ENCODE measurements at regions not wholly inside any gene's neighbourhood (a gene's known extent, or its start where the extent isn't known, plus 50 kb on each side); places are given as distances from the start of the nearest gene placed in this dataset.
"Not testable (repeated sequence)": the region's sequence is repeated elsewhere in the genome, so short reads cannot be mapped to it uniquely, and the experiment has no call there.

DNA sequence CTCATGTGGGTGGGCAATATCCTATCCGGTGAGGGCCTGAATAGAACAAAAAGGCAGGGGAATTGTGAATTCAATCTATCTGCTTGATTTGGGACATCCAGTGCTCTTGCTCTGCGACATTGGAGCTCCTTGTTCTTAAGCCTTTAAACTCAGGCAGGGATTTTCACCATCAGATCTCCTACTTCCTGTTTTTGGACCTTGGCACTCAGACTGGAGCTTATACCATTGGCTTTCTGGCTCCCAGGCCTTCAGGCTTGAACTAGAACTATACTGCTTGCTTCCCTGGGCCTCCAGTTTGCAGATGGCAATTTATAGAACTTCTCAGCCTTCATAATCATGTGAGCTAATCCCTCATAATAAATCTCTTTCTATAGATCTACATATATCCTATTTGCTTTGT is 134.3 kb upstream of the CLINT1 start:
- no peak for DNase-seq (ENCODE audit: low spot score)

DNA sequence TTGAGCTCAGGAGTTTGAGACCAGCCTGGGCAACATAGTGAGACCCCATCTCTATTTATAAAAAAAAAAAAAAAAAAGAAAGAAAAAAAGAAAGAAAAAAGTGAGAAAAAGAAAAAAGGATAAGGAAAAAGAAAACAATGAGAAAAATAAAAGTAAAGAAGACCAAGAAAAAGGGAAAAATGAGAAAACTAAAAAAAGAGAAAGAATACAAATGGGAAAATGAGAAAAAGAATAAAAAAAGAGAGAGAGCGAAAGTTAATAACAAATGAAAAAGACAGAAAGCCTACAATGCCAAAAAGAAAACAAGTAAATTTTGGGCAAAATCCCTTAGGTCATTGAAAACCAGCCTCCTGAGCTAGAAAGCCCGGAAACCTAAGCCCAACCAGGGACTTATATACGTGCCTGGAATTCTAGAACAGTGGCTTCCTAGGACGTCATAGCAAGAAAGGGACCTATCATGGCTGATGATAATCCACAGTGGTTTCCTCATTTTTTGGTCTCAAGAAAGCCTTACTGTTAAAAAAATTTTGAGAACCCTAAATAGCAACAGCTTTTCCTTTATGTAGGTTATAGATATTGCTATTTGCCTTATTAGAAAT is 131.7 kb upstream of the CLINT1 start:
- no peak for DNase-seq (ENCODE audit: low spot score)

DNA sequence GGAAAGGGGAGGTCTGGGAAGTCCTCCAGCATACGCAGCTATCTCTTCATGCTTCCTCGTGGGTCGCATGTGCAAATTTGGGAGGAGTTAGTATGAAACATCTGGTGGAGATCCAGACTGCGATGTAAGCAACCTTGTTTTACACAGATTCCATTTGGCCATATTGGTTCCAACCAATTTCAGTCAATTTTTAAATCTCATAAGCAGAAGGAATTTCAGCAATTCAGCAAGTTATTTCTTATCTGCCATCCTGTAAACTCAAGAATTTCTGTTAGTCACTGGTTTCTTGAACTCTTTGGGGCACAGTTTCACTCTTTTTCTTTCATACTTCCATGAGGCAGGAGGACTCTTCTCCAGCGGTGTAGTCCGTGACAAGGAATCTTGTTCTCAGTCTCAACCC is 130.4 kb upstream of the CLINT1 start:
- no peak for DNase-seq (ENCODE audit: low spot score)

DNA sequence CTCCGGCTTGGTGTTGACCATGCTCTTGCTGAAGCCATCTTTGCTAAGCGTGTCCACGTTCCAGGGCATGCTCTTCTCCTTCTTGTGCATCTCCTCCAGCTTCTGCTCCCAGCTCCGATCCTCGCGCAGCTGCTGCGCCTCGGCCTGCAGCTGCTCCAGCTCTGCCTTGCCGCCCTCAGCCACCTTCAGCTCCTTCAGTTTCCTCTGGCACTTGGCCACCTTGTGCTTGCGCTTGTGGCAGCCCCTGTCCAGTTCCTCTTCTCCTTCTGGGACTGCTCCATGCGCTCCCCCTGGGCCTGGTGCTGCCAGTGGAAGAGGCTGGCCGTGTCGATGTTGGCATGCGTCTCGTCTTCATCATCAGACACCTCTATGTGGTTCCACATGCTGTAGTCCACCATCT is 128.3 kb upstream of the CLINT1 start:
- DNase-seq (ENCODE audit: low spot score), result no peak

DNA sequence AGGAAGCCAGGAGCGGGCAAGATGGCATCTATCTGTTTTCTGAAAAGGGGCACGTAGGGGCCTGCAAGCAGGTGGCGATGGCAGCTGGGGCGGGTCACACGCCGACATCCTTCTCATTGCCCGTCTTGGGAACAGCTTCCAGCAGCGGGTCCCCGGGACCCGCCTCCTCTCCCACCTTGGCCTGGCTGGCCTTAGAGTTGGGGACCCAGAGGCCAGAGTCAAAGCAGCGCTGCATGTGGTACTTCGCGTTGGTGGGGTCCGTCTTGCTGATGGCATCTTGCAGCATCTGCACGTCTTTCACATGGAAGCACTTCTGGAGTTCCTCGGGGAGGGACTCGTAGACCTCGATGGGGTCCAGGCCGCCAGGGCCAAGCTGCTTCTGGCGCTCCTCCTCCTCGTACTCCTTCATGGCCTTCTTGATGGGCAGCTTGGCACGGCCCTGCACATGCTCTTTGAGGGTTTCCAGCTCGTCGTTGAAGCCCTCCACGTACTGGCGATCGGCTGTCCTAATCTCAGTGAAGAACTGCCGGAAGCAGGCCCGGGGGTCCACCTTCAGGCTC is 127.6 kb upstream of the CLINT1 start:
- DNase-seq (ENCODE audit: low spot score), result no peak

DNA sequence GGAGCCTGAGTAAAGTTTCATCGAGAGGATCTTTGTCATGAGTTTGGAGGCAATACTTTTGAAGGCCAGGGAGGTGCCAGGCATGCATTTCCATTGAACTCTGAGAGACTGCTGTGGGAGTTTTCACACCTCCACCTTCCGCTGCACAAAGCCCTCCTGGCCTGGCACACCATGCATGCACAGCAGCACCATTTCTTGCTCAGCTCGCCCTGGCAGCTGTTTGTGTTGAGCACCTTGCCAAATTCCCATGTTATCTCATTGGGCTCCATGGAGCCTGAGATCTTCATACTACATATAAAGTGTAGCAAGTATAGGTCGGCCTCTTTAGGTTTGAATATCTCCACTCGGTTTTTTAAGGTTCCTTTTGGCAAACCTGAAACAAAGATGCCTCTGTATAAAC is 125.7 kb upstream of the CLINT1 start:
- no peak for DNase-seq (ENCODE audit: low spot score)

DNA sequence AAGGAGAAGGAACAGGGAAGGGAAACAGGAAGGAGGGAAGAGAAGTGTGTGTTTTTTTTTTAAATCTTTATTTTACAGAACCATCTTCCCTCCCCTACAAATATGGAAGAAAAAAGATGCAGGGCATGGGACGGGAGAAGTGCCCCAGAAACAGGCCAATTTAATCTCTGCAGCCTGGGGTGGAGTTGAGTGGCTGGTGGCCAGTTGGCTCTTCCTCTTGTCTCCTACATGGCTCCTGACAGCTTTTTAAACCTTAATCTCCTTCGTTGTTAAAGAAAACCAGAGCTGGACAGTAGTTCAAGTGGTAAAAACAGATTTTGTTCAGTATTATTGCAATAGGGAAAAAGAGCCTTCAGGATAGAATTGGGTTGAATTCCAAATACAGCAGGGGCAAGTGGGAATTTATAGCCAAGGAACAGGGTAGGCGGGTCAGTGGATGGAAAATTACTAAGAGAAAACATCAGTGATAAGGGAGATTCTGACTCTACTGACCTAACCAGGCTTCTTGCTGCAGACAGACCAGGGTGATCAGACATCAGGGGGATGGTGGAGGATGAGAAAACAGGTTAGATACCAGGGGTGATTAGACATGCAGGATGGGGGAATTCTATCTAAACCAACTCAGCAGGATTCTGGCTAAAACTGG is 125.1 kb upstream of the CLINT1 start:
- no peak for DNase-seq (ENCODE audit: low spot score)

DNA sequence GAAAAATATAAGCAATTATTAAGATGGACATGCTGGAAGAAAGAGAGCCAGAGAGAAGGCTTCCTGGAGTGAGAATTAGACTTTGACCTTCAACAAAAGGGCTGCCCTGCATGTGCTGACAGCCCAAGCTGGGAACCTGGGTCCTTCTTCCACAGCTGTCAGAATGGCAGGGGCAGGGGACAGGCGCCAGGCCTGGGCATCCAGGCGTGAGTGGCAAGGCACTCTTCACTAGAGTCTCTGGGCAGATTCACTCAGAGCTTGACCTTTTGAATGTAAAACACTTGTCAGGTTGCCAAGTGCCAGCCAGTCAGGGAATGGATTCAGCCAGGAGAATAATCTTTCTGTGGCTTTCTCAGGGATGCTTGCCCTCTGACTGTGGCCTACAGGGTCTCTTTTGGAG is 119.1 kb upstream of the CLINT1 start:
- no peak for DNase-seq (ENCODE audit: low spot score)

DNA sequence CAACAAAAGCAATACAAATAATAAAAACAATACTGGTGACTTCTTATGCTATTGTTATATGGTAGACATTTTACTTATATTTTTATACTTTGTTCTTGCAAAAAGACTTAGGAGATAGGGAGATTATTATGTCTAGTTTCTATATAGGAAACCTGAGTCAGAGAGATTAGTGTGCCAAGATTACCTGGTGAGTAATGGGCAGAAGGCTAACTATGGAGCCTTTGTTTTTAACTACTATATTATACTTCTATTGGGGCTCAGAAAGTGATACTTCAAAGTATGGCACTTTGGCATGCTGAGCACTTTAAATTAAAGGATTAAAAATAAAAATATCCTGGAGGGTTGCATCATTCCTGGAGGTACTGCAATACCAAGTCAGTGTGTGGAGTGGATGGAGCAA is 117.5 kb upstream of the CLINT1 start:
- no peak for DNase-seq (ENCODE audit: low spot score)

DNA sequence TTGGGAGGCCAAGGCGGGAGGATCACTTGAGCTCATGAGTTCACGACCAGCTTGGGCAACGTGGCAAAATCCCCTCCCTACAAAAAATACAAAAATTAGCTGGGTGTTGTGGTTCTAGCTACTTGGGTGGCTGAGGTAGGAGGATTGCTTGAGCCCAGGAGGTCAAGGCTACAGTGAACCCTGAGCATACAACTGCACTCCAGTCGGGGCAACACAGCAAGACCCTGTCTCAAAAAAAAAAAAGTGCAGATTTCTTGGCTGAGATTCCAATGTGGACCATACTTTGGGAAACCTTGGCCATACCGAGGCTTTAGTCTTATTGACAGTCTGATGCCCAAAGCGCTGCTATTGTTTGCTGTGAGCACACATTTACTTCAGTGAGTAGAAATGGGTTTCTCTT is 113.6 kb upstream of the CLINT1 start:
- no peak for DNase-seq (ENCODE audit: low spot score)

DNA sequence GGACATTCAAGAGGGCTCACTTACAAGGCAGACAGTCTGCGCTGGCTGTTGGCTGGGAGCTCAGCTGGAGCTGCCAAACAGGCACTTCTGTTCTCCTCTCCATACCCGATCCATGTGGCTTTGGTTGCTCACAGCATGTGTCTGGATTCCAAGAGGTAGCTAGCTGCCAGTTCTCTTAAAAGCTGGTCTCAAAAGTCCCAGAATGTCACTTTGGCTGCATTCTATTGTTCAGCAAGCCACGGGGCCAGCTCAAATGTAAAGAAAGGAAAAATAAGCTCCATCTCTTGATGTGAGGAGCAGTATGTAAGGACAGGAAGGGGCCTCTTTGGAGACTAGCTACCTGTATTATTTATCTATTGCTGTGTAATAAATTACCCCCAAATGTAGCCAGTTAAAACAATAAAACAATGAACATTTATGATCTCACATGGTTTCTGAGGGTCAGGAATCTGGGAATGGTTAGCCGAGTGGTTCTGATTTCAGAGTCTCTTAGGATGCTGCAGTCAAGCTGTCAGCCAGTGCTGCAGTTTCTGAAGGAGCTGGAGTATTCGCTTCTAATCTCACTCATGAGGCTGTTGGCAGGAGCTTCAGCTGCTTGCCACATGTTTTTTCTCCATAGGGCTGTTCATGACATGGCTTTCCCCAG is 112.7 kb upstream of the CLINT1 start:
- DNase-seq (ENCODE audit: low spot score), result no peak

DNA sequence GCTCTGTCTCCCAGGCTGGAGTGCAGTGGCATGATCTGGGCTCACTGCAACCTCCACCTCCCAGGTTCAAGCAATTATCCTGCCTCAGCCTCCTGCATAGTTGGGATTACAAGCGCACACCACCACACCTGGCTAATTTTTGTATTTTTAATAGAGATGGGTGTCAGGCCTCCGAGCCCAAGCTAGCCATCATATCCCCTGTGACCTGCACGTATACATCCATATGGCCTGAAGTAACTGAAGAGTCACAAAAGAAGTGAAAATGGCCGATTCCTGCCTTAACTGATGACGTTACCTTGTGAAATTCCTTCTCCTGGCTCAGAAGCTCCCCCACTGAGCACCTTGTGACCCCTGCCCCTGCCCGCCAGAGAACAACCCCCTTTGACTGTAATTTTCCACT is 109.6 kb upstream of the CLINT1 start:
- not testable (repeated sequence) for DNase-seq (ENCODE audit: low spot score)

DNA sequence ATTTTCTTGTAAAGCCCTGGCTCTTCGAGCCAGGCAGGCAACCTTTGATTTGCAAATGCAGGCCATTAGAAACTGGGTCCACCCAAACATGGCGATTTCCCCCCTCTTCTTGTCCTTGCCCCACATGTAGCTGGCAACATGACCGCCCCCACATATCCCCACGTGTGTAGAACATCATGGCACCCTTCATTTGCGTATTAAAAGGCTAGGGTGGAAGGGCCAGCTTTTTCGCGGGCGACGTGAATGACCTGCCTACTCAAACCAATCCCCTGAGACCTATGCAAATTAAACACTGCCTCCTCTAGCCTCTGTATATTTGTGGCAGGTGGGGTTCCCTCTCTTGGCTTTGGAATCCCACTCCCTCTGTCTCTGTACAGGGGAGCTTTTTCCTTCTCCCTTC is 107.0 kb upstream of the CLINT1 start:
- DNase-seq (ENCODE audit: low spot score), result no peak

DNA sequence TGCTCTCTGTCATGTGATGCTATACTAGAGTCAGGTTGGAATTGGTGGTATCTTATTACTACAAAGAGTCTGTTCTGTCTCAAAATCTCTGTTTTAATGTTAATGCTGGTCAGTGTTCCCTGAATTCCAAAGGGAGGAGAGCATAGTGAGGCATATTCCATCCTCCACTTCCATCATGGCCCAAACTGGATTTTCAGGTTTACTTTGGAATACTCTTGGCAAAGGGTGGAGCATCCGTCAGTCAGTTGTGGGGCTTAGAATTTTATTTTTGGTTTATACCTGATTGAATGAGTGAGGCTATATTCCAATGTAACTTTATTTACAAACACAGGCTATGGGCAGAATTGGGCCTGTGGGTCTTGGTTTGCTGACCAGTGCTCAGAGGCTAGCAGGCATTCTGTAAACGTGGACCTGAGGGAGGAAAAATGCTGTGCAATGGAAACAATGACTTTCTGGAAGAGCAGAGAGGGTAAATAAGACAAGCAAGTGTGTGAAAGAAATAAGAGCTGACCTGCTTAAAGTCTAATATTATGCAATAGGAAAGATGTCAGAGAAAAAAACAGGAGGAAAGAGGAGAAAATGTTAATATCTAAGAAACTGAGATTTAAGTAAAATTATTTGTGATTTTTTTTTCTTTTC is 106.2 kb upstream of the CLINT1 start:
- no peak for DNase-seq (ENCODE audit: low spot score)

DNA sequence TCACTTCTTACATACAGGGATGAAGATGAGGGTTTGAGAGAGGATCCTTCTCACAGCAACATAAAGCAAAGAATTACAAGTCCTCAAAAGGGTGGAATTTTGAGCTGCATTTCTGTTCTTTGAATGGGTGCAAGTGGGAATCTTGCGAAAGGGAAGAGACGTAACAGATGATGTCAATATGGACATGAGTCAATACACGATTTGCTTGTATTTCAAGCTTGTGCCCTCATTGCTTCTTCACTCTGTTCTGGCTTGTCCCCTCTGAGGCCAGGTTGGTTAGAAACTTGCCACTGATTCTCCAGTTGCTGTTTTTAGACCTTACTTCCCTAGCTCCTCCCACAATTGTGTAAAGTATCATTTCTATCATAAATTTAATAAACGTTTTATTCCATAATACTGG is 104.8 kb upstream of the CLINT1 start:
- no peak for DNase-seq (ENCODE audit: low spot score)

DNA sequence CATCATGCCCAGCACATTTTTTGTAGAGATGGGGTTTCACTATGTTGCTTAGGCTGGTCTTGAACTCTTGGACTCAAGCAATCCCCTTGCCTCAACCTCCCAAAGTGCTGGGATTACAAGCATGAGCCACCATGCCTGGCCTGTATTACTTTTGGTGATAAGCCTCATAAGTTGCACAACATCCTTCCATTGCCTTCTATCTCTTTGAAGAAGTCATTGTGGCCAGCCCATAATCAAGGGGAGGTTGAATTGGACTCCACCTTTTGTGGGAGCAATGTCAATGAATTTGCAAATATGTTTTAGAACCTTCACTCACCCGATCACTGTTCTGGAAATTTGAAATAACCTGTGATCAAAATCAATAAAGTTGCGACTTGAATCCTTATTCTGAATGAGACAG is 104.3 kb upstream of the CLINT1 start:
- no peak for DNase-seq (ENCODE audit: low spot score)

DNA sequence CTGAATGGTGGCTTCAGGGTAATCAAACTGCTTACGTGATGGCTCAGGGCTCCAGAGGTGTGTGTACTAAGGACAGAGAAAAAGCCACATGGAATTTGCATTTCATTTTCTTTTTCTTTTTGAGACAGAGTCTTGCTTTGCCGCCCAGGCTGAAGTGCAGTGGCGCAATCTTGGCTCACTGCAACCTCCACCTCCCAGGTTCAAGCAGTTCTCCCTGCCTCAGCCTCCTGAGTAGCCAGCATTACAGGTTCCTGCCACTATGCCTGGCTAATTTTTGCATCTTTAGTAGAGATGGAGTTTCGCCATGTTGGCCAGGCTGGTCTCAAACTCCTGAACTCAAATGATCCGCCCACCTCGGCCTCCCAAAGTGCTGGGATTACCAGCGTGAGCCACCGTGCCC is 103.7 kb upstream of the CLINT1 start:
- not testable (repeated sequence) for DNase-seq (ENCODE audit: low spot score)

DNA sequence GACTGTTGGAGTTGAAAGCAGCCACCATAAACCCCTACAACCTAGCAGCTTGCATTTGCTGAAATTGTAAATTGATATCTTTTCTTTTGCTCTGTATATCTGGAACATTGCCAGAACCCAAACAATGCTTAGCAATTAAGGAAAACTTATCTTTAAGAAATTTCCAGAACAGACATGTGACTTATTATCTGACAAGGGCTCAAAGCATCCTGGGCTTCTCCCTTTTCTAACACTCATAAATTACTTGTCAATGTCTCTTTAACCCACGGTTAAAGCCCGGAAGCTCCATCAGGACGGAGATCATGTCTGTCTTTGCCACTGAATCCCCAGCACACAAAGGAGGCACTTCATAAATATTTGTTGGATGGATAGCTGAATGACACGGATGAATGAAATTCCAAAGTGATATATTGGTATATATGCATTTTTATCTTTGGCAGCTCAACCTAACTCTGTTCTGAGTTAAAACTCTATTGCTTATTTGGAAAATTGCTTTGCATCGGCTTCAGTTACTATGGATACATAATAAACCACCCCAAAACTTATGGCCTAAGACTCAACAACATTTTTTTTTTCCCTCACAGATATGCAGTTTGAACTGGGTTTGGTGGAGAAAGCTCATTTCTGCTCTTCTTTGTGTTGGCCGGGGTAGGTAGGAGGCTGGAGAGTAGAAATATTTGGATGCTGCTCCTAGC is 103.1 kb upstream of the CLINT1 start:
- no peak for DNase-seq (ENCODE audit: low spot score)

DNA sequence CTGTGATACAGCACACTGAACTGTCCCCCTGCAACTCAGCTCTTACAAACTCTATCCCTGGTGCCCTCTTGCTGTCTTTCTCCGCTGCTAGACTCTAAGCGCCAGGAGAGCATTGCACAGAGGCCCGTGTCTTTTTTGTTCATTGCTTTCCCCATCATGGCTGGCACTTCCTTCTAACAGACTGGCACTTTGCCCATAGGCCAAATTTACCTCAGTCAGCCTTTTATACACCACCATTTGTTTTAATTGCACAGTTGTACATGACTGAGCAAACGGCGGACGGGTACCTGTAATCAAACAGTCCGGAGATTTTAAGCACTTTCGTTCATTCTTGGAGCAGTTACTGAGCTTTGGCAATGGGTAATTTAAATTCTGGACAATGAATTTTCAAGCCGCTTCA is 102.2 kb upstream of the CLINT1 start:
- DNase-seq (ENCODE audit: low spot score), result no peak

DNA sequence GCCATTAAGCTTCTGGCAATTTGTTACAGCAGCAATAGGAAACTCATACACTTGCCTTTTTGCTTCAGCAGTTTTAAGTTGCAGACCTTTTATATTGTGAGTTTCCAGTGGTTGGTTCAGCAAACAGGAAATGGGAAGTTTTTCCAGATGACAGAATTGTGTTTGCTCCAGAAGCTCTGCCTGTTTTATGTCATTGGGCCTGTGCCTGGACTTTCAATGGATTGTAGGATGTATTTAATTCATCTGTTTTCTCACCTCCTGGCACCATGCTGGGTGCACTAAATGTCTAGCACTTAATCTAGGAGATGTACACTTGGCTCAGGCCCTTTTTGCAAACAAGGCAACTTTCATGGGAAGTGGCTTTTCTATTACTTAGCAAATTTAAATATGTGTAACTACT is 100.4 kb upstream of the CLINT1 start:
- DNase-seq (ENCODE audit: low spot score), result no peak

DNA sequence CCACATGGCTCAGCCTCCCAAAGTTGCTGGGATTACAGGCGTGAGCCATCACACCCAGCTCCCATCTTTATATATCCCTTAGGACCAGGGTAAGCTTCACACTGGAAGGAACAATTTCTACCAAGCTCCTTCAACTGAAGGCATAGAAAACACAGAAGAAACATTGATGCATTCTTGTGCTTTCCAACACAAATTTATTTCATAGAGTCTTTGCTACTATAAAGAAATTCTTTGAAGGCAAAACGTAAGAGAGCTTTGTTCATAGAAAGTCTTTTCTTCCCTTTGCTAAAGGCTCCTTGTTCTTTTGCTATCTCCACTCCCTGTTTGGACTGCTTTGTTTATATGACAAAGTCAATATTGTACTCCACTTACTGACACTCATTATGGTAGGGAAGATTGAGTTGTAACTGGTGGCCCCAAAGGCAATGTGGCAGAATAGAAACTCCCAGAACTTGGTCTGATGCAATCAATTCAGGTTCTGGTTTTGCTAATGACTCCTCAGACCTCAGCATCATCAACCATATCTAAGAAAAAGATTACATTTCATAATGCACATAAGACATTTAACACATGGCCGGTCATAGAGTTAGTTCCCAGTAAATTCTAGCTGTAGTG is 97.4 kb upstream of the CLINT1 start:
- DNase-seq (ENCODE audit: low spot score), result no peak
